ENCODE measurements at regions not wholly inside any gene's neighbourhood (a gene's known extent, or its start where the extent isn't known, plus 50 kb on each side); places are given as distances from the start of the nearest gene placed in this dataset.
A peak's percentile ranks its signal among the peaks of the same experiment; 100 is the strongest.

DNA sequence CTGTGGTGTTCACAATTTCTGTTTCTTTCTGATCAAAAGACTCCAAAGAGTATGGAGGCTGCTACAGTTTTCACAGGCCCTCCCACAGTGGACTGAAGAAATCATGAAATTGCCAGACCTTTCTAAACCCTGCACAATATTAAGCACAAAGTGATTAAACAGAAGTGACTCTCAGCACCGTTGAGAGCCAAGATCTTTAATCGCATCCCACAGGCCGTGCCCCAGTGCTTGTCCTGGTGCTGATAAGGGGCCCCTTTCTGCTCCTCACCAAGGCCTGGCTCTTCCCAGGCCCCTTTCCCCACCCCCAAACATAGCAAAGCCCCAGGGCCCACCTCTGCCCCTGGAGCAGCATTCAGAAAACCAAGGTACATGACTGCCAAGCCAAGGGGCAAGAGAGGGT, 57.4 kb upstream of the BMAL1 start:
- no peak for DNase-seq

DNA sequence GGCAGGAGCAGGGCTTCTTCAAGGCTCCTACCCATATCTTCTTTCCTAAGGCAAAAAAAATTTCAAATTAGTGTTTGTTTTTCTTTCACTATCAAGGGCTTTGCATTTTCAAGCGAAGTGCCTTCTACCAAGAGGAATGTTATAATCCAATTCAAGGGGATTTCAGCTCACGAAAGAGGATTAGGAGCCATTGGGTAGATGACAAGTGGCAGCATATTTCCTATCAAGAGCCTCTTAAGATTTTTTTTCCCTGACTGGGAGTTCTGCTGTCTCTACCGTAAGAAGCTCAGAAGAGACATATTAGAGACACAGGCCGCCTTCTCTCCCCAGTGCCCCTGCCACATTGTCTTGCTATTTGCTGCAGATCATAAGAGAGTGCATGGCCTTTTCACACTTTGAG, 55.9 kb upstream of the BMAL1 start:
- no peak for DNase-seq

DNA sequence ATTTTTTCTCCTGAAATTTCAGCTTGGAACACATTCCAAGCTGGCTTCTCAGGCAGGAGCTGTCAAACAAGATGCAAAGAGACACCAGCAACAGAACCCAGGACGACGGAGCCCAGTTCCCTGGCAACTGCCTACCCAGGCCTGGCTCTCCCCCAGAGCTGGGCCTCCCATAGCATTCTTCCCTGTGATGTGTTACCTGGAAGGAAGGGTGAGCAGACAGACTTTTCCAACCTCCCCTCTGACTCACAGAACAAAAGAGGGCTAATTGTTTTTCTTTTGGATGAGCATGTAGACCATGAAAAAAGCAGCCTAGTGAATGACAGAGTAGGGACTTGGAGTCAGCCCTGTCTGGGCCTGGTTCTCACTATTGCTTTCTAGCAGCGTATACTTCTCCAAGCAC, 55.3 kb upstream of the BMAL1 start:
- DNase-seq = peak; percentile 45

DNA sequence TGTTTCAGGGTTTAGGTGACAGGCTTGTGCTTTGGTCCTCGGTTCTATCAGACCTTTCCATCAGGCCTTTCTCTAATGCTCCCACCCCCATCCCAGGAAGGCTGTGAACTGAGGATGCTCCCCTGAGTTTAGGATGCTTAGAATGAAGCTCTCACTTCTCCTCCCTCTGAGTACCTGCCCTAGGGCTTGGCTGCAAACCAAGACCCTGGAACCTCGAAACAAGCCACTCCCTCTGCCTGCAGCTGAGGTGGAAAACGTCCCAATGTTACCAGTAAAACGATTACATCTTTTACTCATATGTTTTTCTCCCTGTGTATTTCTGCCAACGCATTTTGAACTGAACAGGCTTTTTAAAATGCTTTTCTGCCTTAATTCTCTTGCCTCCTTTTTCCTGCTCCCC, 54.5 kb upstream of the BMAL1 start:
- no peak for DNase-seq

DNA sequence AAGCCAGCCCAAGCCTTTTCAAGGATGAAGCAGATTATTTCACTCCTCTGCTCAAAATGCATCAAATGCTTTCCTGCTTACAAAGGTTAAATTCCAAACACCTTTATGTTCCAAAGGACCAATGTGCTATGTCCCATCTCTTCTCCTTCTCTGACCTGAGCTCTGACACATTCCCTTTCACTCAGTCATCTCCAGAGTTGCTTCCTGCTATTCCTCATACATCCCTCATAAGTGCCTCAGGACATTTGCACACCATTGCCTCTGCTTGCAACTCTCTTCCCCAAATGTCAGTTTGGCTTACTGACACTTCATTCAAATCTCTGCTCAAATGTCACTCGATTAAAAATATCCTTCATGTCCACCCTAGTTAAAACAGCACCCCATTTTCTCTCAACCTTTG, 53.3 kb upstream of the BMAL1 start:
- DNase-seq = no peak

DNA sequence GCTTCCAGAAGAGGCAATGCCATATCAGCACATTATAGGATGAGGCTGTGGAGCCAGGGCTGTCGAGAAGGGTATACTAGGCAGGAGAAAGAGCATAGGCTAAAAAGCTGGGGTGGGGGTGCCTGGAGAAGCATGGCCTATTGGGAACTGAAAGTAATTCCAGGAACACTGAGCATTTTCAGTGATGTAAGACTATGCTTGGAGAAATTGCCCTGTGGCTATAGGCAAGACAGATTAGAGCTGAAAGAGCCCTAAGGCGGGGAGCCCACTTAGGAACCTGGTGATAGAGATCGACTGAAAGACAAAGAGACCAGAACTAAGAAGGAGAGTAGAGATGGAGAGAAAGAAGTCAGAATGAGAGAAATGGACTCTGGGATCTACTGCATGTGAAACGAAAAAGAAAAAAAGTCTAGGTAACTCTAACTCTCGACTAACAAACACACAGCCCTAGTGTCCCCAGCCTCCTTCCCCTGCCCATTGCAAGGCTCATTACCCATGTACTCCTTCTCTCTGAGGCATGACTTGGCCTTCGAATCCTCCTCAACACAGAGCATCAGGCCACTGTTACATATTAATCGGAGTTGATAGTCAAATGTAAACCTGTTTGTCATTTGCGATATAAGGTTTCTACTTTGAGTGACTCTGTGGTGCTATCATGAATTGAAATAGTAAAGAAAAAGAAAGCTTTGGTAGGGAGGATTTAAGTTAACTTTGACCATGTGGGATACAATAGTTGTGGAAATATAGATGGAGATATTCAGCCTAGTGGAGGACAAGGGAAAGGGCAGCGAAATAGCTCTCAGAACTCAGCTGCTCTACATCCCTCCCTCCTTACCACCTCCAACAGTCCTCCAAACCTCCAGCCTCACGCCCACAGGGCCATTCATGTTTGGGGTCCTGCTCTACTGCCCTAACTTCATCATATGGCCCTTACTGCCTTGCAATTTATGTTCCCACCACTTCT, 52.3 kb upstream of the BMAL1 start:
- DNase-seq = peak; percentile 43

DNA sequence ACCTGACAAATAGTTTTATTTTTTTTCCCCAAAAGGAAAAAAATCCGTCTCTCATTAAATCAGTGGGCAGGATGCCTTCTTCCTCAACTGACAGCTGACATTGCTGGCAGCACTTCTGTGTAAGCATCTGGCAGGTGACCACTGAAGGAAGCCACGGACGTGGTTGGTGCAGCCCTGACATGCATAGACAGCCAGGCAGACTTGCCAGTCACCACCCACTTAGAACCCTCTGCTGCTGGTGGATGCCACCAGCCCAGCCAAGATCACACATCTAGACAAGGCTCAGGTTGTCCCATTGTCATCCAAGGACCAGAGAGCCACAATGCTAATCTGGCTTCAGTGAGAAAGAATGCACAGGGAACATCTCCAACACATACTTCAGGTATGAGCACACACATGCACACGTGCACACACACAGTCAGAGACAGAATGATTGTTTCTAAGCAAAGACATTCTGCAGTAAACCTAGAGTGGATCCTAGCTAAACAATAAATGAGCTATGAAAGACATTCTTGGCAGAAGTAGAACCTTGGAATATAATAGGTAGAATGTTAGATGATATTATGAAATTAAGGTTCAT, 49.8 kb upstream of the BMAL1 start:
- DNase-seq = no peak

Data from left kidney (tissue), 1 donor.